Stimulated activated CD4-positive, alpha-beta T cell treated with anti-CD3 and anti-CD28 coated beads, TNF-alpha, amount 100 ng/mL, for 1 hour (primary cell): ENCODE measurements at regions not wholly inside any gene's neighbourhood (a gene's known extent, or its start where the extent isn't known, plus 50 kb on each side); places are given as distances from the start of the nearest gene placed in this dataset.
"Not testable (repeated sequence)": the region's sequence is repeated elsewhere in the genome, so short reads cannot be mapped to it uniquely, and the experiment has no call there.

ENCODE experiments used
- DNase-seq, 3 donors: peaks; one replicate each; pipeline ENCODE4 v3.0.0-alpha.2; 2020; ENCODE audit warnings: low read depth in 3 of 3, low spot score in 1 of 3

GRCh38 chr10:8375137-8375536 is 320.6 kb downstream of the GATA3 start:
- DNase-seq = no peak

- DNase-seq = no peak
Measured at GRCh38 chr10:8378198-8378983, 323.9 kb downstream of the GATA3 start.

- no peak for DNase-seq
Measured at GRCh38 chr10:8379906-8380832, 325.7 kb downstream of the GATA3 start.

- no peak for DNase-seq
Measured at GRCh38 chr10:8380833-8381496, 326.5 kb downstream of the GATA3 start.

GRCh38 chr10:8386781-8387180 is 332.3 kb downstream of the GATA3 start:
- no peak for DNase-seq

GRCh38 chr10:8389630-8390029 is 335.1 kb downstream of the GATA3 start:
- no peak for DNase-seq

GRCh38 chr10:8392216-8392615 is 337.7 kb downstream of the GATA3 start:
- no peak for DNase-seq

GRCh38 chr10:8393531-8393930 is 339.0 kb downstream of the GATA3 start:
- DNase-seq = no peak

- DNase-seq = no peak
Measured at GRCh38 chr10:8396675-8397074, 342.2 kb downstream of the GATA3 start.

- no peak for DNase-seq
Measured at GRCh38 chr10:8398771-8399170, 344.3 kb downstream of the GATA3 start.

GRCh38 chr10:8400151-8400550 is 345.7 kb downstream of the GATA3 start:
- no peak for DNase-seq

- no peak for DNase-seq
Measured at GRCh38 chr10:8400892-8401291, 346.4 kb downstream of the GATA3 start.

- no peak for DNase-seq
Measured at GRCh38 chr10:8401531-8401930, 347.0 kb downstream of the GATA3 start.

- no peak for DNase-seq
Measured at GRCh38 chr10:8402576-8402975, 348.1 kb downstream of the GATA3 start.

- DNase-seq = no peak
Measured at GRCh38 chr10:8403711-8404371, 349.4 kb downstream of the GATA3 start.

GRCh38 chr10:8404721-8405120 is 350.2 kb downstream of the GATA3 start:
- DNase-seq = no peak

- no peak for DNase-seq
Measured at GRCh38 chr10:8405596-8405995, 351.1 kb downstream of the GATA3 start.

GRCh38 chr10:8407501-8408021 is 353.1 kb downstream of the GATA3 start:
- DNase-seq = no peak

GRCh38 chr10:8410506-8410905 is 356.0 kb downstream of the GATA3 start:
- DNase-seq = no peak

- DNase-seq = no peak
Measured at GRCh38 chr10:8412541-8412940, 358.1 kb downstream of the GATA3 start.

GRCh38 chr10:8415029-8415428 is 360.5 kb downstream of the GATA3 start:
- DNase-seq = not testable (repeated sequence)
